K562 (cell line): ENCODE measurements at regions not wholly inside any gene's neighbourhood (a gene's known extent, or its start where the extent isn't known, plus 50 kb on each side); places are given as distances from the start of the nearest gene placed in this dataset.

Experiments used
- ETV6 ChIP-seq, 3 experiments: fragments of 150-350 bp in 1 of 3; sonication (generic) in 1 of 3; formaldehyde crosslinking in 1 of 3; IDR thresholded peaks; 2 replicates each; pipeline versions ENCODE4 v1.6.1 to v1.8.0; 2014 to 2022; ENCODE audit warnings: borderline replicate concordance in 2 of 3, low read depth in 2 of 3, antibody characterized with exemption in 1 of 3, low read length in 1 of 3, mild to moderate bottlenecking in 1 of 3, missing genetic modification reagents in 1 of 3
- MCM2 ChIP-seq: fragments of 450-650 bp; IDR thresholded peaks from 2 replicates; pipeline ENCODE4 v1.6.1; 2017; ENCODE audit warnings: low read depth, mild to moderate bottlenecking
- TCFL5 ChIP-seq: fragments of 250-450 bp; sonication (Bioruptor Pico); conservative IDR thresholded peaks from 2 replicates; pipeline ENCODE4 v1.6.1; 2021; ENCODE audit warnings: mild to moderate bottlenecking, moderate library complexity, matching md5 sums
- TF ChIP-seq, protein P1 (sequence below), 2 experiments: fragments of 450-650 bp; IDR thresholded peaks; 2 replicates each; pipeline ENCODE4 v1.6.1; 2018; ENCODE audit warnings: mild to moderate bottlenecking in 2 of 2, low read depth in 1 of 2; ENCODE audit not compliant: partially characterized antibody in 2 of 2
- TF ChIP-seq, protein P2 (sequence below): IDR thresholded peaks from 2 replicates; pipeline ENCODE4 v1.6.1; 2016; ENCODE audit warnings: missing genetic modification characterization, missing compliant biosample characterization

DNA sequence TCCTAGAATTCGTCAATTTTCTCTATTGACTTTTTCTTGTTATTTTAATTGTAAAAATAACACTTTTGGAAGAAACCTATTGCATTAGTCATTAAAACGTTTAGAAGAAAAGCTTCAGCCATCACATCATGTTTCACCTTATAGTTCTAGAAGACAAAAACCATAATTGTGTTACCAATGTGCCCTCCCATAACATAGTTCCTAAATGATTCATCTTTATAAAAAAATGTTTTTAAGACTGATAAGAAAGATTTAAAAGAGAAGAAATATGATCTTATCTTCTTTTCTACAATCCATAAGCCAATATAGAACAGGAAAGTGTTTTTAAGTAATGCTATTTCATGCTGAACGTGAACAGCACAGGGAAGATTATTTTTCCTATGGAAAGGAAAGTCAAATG is 316.6 kb upstream of the NDST4 start (continued):
- TF ChIP-seq, protein P1, sequence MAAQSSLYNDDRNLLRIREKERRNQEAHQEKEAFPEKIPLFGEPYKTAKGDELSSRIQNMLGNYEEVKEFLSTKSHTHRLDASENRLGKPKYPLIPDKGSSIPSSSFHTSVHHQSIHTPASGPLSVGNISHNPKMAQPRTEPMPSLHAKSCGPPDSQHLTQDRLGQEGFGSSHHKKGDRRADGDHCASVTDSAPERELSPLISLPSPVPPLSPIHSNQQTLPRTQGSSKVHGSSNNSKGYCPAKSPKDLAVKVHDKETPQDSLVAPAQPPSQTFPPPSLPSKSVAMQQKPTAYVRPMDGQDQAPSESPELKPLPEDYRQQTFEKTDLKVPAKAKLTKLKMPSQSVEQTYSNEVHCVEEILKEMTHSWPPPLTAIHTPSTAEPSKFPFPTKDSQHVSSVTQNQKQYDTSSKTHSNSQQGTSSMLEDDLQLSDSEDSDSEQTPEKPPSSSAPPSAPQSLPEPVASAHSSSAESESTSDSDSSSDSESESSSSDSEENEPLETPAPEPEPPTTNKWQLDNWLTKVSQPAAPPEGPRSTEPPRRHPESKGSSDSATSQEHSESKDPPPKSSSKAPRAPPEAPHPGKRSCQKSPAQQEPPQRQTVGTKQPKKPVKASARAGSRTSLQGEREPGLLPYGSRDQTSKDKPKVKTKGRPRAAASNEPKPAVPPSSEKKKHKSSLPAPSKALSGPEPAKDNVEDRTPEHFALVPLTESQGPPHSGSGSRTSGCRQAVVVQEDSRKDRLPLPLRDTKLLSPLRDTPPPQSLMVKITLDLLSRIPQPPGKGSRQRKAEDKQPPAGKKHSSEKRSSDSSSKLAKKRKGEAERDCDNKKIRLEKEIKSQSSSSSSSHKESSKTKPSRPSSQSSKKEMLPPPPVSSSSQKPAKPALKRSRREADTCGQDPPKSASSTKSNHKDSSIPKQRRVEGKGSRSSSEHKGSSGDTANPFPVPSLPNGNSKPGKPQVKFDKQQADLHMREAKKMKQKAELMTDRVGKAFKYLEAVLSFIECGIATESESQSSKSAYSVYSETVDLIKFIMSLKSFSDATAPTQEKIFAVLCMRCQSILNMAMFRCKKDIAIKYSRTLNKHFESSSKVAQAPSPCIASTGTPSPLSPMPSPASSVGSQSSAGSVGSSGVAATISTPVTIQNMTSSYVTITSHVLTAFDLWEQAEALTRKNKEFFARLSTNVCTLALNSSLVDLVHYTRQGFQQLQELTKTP (IDR thresholded peaks at IDR 0.05; ENCODE audit: low read depth in 1 of 2, partially characterized antibody in 2 of 2): no peak
- TF ChIP-seq ETV6 (IDR thresholded peaks at IDR 0.05; ENCODE audit: borderline replicate concordance in 1 of 2, low read depth in 2 of 2, low read length in 1 of 2): no peak
- no peak for TF ChIP-seq ETV6 (CRISPR knock-in tag; IDR thresholded peaks at IDR 0.05; ENCODE audit: borderline replicate concordance)
- no peak for TF ChIP-seq MCM2
- TF ChIP-seq, protein P2, sequence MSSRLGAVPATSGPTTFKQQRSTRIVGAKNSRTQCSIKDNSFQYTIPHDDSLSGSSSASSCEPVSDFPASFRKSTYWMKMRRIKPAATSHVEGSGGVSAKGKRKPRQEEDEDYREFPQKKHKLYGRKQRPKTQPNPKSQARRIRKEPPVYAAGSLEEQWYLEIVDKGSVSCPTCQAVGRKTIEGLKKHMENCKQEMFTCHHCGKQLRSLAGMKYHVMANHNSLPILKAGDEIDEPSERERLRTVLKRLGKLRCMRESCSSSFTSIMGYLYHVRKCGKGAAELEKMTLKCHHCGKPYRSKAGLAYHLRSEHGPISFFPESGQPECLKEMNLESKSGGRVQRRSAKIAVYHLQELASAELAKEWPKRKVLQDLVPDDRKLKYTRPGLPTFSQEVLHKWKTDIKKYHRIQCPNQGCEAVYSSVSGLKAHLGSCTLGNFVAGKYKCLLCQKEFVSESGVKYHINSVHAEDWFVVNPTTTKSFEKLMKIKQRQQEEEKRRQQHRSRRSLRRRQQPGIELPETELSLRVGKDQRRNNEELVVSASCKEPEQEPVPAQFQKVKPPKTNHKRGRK (tag): no peak
- TF ChIP-seq TCFL5 (CRISPR knock-in tag): no peak
